ENCODE measurements at regions not wholly inside any gene's neighbourhood (a gene's known extent, or its start where the extent isn't known, plus 50 kb on each side); places are given as distances from the start of the nearest gene placed in this dataset.

GRCh38 chr9:89877051-89878002 is 272.5 kb downstream of the GADD45G start:
- TF ChIP-seq YY1 (IDR thresholded peaks at IDR 0.05; ENCODE audit: insufficient read depth, insufficient read length) (no peak), ZNF274 (IDR thresholded peaks at IDR 0.05; ENCODE audit: low read depth, low read length) (no peak), SUZ12 (IDR thresholded peaks at IDR 0.05; ENCODE audit: extremely low read depth, insufficient read depth, insufficient read length) (no peak)
